ENCODE measurements at regions not wholly inside any gene's neighbourhood (a gene's known extent, or its start where the extent isn't known, plus 50 kb on each side); places are given as distances from the start of the nearest gene placed in this dataset.

DNA sequence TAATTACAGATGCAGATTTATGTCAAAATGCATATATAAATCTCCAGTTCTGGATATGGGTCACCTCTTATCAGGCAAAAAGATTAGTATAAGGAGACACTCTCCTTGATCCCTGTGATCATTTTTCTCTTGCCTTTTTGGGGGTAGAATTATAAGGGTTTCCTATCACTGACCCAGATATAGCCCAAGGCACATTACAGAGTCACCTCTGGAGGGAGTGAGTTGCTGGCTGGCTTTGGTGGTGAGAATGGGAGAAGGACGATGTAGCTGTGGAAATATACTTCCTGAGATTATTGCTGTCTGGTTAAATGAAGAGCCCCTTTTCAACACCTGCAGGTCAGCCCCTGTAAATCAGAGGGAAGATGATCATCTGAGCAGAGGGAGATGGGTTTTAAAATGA, 418.7 kb downstream of the MTX2 start:
- no peak for DNase-seq

DNA sequence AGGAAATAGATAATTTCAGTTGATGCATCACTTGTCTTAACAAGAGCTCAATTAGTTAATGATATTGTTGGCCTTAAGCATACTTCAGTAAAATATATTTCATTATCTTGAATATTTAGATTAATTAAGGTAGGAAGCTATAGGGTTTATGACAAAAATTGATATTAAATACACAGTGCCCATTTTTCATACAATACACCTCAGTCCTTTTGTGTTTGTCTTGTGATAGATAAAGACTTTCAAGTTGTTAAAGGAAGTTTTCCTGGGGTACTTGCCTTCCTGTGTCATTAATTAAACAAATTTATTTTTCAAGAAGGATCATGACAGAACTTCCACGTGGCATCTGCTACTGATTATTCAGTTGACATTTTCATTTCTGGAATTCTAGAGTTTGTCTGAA, 420.5 kb downstream of the MTX2 start:
- DNase-seq: no peak

DNA sequence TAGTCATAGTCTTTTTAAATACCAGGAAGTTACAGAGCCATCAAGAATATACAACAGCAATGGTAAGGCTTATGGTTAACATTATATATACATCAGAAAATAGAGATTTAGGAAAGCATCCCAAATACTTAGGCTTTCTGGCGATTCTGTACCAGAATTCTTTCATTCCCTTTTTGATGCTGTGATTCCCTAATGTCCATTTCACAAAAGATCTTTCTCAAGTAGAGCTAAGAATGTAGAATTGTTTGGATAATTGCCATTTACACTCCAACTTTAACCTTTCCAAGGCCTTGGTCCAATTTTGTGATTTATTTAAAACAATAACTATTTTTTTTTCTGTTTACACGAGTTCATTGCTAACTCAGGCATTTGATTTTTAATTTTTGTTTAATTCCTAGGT, 422.2 kb downstream of the MTX2 start:
- no peak for DNase-seq

DNA sequence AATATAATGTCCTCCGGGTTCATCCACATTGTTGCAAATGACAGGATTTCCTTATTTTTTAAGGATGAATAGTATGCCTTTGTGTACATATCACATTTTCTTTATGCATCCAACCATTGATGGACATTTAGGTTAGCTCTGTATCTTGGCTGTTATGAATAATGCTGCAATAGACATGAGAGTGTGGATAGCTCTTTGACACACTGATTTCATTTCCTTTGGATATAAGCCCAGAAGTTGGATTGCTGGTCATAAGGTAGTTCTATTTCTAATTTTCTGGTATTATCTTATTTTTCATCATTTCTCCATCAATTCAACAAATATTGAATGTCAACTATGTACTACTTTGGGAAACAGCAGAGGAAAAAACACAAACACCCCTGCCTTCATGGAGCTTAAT, 423.3 kb downstream of the MTX2 start:
- DNase-seq: no peak

DNA sequence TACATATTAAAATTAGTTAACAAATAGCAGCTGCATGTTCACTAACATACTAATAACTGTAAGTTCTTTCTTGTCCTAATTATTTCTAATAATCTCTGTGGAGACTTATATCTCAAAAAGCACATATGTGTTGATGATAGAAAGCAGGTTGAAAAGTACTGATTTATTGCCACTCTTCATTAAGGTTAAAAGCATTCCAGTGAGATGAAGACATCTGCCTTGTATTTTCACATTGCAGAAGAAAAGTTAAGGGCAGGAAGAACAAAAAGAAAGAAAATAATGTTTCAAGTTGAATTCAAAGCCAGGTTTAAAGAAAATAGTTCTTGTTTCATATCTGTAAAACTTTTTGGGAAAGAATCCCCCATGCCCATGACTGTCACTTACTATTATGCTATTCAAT, 429.9 kb downstream of the MTX2 start:
- DNase-seq: no peak

DNA sequence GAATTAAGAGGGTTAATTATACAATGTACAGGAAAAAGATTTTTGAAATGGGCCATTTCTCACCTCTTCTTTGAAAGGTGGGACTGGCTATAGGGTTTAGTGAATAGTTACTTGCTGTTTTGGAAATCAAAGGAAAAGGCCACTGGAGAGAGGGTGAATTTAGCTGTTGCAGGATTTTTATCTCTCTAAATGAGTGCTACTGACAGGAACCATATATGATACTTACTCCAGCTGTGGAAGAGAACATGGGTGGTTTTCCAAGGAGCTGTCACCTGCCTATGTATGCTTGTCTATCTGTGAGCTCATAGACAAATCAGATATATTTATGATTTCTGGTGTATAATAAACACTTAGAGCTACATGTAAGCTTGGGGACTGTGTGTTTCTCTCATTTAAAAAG, 430.4 kb downstream of the MTX2 start:
- no peak for DNase-seq

DNA sequence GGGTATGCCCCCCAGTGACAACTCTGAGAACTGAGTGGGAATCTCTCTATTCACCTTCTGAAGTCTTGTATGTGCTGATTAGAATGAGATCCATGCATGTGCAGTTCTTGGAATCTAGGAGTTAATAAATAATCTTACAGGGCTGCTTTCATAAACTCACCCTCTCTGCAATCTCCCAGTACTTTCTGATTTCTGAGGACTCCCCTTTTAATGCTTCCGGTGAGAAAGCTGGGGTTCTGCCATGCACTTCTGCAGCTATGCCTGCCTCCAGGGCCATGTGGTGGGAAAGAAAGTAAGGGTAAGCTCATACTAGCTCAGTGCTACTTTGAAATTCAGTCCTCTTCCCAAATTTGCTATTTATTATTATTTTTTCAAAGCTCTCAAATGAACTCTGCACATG, 432.9 kb downstream of the MTX2 start:
- no peak for DNase-seq

DNA sequence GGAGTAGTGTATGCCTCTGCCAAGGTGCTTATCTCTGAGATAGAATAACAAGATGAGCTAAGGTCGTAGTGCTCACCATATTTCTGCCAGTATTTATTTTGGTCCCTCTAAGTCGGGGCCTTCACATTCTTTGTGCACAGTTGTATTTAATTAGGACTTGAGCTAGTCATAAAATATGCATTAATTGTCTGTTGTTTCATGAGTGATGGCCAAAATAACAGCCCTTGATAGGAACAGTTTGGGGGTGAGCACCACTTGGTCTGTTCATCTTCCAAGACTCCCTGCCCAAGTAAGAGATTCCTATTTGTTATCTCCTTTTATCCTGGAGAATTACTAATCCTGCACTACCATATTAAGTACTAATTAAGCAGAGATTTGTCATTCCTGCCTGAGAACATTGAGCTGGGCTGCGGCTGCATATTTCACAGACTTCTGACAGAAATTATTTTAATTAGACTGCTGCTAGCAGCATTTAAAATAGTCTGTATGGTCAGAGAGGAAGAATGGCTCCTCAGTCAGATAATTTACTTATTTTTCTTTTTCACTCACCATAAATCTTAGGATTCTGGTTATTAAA, 435.1 kb downstream of the MTX2 start:
- no peak for DNase-seq

DNA sequence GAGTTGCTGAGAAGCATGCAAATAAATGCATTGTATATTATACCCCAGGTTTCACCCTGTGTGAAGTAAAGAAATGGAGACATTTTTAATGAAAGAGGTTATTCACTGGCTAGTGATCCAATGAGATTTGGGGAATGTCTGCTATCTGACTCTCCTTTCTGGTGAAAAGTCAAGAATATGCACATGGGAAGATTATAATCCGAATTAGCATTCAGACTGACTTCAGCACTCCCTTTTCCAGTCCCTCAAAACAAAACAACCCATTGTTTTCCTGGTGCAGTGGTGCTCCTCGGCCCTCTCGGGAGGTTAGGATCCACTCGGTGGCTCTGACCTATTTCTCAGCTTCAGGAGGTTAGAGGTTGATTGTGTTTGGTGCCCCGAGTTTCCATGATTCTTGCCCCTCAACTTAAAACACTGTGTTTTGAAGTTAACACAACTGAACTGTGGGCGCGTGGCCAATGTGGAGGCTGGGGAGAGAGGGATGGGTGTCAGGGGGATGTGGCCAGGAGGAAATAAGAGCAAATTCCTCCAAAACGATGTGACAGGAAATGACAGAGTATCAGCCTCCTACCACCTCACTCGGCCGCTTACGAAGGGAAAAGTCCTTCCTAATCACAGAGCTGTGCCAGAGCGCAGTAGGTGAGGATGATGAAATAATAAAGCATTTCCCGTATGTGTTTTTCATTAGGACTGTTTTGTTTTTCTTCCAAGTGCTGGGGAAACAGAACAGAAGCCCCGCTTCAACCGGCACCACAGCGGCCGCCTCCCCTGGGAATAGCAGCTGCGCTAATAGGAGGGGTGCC, 440.1 kb downstream of the MTX2 start:
- DNase-seq: no peak

DNA sequence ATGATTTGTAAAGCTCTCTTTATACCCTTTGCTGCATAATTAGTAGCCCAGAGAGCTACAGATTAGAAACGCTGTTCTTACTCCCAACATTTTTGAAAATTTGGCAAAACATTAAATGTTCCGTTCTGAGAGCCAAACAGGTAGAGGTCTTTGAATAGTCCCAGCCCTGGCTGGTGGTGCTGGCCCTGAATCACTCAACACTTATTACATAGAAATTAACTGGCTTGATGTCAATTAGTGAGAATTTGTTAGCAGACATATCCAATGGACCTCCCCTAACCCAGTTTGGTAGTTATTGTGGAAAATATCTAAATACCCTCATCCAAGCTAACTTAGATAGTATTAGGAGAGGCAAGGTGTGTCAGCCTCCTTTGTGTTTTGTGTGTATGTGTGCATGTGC, 440.7 kb downstream of the MTX2 start:
- DNase-seq: no peak

DNA sequence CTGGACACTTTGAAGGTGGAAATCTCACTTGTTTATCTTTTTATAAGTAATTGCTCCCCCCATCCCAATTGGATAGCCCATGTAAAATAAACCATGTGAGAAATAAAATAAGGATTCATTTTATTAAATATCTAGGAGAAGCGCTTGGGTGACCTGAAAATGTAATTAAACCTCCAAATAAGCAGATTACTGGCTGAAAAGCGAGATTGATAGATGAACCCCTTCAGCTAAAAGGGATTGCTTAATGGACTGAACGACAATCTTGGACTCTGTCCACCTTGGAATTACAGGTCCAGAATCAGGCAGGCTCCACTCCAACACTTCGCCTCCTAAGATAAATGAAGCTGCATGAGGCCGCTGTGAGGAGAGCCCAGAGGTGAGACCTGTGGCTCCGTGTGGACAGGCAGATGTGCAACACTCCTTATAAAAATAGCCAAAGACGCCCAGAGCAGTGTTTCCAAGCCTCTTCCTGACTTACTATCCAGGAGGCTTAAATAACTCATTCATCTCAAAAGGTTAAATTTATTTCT, 441.5 kb downstream of the MTX2 start:
- DNase-seq: no peak

DNA sequence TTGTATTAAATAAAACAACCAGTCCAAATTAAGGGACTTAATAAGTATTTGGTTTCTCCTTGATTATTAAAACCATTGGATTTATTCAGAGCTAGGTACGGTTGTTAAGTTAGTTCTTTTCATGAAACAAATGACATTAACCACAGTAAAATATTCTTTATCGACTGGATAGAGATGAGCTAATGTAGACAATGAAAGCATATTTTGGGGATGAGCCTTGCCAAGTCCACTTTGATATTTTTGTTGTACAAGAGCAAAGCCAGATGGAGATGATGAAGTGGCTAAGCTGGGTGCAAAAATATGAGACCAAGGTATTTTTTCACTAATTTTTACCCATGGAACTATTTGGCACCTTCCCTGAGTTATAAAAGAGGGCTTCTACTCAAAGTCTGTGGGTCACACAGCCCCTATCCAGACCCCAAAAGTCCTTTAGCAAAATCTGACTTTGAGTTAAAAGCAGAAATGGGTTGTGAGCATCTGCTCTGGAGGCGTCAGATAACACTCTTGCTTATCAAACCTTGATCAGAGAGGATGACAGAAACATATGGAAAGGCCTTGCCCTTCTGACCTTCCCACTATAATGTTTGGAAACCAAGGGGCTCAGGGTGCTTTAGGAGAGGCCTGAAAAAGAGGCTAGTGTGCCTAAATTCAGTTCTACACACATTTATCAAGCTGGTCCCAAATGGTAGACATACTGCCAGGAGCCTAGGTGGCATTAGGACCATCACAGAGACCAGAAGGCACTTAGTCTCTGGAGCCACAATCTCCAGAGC, 456.8 kb downstream of the MTX2 start:
- DNase-seq: no peak

DNA sequence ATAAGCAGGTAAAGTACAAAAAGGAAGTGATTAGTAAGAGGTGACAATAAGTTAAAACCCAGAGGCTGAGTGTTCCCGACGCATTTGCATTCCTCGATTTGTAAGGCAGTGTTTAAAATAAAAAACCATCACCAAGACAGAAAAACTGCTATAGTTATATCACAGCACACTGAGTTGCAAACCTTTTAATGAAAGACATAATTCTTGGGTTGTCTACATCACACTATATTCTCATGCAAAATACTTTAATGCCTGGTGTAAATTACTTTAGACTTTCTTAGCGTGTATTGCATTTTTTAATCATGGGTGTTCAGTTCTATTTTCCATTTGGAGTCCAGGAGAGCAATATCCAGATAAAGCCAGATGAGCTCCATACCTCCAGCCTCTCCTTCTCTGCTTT, 458.5 kb downstream of the MTX2 start:
- DNase-seq: no peak

DNA sequence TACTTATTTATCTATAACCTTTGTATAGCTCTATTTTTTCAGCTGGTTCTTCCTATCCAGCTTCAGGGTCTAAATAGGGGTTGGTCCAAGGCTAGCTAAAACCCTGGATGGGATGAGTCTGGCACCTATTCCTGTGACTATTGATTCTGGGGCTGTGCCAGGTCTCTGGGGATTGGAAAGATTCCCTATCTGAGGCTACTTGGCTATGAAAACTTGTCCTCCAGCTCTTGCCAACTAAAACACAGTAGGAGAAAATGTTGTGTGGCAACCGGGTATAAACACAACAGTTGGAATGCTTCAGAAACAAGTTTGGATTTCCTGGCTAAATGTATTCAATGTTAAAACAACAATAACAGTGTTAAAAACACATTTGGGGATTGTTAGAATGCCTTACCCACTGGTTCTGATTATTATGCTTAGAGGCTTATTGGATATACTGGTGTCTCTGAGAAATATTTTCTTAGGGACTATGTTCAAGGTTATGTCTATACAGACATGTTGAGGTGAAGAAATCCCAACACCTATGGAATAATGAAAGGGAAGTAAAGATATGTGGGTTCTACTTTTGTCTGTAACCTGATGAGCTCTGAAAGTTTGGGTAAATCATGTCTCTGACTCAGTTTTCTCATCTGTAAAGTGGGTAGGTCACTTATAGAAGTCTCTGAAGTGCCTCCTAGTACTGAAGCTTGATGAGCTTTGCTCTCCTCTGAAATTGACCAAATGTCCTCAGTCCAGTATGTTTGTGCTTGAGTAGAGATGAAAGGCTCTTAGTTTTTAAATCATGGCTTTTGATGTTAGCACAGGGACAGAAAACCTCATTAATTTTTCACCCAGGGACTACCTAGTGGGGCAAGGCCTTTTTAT, 460.7 kb downstream of the MTX2 start:
- no peak for DNase-seq

DNA sequence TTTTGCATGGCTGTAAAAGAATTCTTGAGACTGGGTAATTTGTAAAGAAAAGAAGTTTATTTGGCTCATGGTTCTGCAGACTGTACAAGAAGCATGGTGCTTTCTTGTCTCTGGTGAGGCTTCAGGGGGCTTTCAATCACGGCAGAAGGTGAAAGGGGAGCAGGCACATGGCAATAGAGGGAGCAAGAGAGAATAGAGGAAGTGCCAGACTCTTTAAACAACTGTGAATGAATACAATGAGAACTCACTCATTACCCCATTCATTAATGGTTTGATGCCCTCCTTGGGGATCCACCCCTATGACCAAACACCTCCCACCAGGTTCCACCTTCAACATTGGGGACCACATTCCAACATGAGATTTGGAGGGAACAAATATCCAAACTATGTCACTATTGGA, 463.5 kb downstream of the MTX2 start:
- DNase-seq: no peak

DNA sequence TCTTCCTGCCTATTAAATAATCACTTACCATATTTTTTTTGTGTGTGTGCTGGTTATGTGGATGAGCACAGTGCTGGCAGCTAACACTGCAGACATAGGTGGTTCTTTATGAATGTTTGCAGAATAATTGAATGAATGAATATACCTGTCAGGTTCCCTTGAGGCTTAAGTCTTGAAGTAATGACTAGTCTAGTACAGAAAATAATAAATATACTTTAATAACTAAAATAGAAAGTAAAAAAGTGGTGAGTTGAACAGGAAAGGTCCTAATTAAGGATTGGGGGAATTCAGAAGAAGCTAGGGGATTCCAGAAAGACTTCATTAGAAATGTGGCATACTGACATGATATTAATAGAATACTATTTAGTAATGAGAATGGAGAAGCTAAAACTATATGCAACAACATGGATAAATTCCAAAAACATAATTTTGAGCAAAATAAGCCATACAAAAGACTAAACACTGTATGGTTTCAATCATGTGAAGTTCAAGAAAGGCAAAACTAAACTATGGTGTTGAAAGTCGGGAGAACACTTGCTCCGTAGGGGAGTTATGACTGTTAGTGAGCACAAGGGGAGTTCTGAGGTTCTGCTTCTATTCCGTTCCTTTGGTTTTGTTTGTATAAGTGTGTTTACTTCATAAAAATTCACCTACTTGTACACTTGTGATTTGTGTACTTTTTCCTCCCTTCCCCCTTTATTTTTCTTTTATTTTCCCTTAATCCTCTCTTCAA, 464.6 kb downstream of the MTX2 start:
- DNase-seq: no peak

DNA sequence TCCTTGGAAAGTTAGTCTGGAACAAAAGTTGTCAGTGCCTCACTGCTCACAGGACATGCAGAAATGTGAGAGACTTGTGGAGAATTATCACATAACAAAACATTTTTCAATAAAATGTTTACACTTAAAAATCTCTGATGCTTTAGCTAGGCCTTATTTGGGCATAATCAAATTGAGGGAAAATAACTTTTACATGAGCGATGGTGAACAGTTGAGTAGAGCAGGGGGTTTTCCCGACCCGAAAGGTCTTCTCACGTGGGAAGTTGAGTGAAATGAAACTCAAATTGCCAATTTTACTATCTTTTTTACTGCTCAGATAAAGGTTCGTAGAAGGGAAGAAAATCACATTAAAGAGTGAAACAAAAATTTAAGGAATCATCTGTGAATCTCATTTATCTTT, 465.6 kb downstream of the MTX2 start:
- DNase-seq: no peak

DNA sequence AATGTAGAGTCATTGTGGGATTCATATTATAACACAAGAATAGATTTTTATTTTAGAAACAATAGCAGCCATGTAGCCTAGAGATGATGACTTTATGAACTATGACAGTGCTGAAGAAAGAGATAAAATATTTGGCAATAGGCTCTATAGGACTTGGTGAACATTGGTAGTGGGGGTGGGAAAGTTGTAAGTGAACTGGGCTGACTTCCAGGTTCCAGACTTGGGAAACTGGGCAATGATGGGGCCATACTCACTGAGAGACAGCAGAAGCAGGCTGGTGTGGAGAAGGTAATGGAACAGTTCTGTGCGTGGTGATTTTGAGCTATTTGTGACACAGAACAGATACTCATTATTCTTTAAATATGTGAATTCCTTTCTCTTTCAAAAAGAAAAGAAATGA, 470.3 kb upstream of the HNRNPA3 start:
- DNase-seq: no peak

DNA sequence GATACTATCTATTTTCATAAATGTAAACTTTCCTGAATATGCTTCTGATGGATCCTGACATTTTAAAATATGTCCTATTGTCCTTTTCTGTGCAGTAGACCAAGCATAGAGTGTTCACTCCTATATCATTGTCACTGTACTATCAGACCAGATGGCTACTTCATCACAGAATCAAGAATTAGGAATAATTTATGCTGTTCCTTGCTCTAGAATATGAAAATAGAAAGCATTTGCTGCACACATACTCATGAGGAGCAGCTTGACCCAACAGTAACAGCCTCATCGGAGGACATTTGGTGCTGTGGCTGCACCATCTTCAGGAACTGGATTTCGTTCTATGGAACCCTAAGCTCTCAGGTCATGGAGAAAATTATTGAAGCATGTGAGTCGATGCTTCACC, 468.9 kb upstream of the HNRNPA3 start:
- no peak for DNase-seq

DNA sequence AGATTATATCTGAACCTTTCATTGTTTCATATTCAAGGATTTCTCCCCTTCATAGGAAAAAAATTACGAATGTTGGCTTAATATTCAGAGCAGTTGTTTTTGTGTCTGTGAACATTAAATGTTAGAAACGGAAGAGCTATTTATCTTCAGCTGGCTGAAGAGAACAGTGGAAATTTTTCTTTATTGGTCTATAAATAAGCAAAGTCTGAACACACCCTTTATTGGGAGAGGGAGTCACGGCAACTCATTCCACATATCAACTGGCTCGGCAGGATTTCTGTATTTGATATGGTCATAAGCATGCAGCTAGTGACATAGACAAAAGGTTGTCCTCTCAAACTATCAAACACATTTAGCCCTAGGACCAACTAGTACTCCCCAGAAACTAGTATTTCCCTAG, 468.4 kb upstream of the HNRNPA3 start:
- no peak for DNase-seq

DNA sequence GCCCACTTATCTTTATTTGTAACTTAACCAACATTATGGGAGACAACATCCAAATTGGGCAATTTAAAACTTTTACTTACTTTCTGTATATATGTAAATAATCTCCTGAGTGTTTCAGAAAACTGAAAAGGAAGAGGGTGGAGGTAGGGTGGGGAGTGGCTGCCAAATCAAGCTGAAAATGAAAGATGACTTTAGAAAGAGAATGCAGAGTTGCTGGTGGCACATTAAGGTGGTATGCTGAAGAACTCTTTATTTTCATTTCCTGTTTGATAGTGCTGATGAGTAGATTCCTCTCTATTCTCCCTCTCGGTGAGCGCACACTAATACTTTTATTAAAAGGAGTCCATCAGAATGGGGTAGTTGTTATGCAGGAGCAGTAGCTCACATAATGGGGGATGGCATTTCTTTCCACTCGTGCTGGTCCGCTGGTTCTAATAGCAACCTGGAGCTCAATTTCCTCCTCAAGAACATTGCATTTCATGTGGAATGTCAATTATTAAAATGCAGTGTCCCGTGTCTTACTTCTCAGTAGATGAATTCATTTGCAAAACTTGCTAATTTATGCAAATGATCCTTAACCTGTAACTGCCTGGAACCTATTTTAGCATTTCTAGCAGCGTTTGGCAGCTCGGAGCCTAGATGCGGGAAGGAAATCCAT, 466.9 kb upstream of the HNRNPA3 start:
- DNase-seq: no peak

DNA sequence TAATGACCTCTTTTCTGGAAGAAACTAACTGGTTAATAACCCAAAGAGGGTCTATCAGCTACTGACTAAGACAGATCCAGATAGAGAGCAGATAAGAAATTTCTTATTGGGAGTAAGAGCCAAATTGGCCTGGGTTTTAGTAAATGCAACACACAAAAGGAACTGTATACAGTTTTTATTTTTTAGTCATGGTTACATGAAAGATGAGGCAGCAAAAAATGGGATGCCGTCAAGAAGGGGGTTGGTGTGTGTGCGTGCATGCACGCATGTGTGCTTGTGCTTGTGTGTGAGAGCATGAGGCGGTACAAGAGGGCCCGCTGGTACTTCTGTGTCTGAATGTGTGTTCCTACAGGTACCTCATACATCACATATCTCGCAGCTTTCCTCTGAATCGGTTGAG, 466.2 kb upstream of the HNRNPA3 start:
- no peak for DNase-seq
